ENCODE measurements at regions not wholly inside any gene's neighbourhood (a gene's known extent, or its start where the extent isn't known, plus 50 kb on each side); places are given as distances from the start of the nearest gene placed in this dataset.

- TF ChIP-seq CTCF (IDR thresholded peaks at IDR 0.05 in 8 of 11, conservative IDR thresholded peaks at IDR 0.05 in 3 of 11) (no peak), POLR2AphosphoS5 (IDR thresholded peaks at IDR 0.05) (no peak)
These were observed 71.6 kb upstream of the NEO1 start for GRCh38 chr15:72980661-72981060.

Data from spleen (tissue), 7 donors.